H9 (cell line): ENCODE measurements at regions not wholly inside any gene's neighbourhood (a gene's known extent, or its start where the extent isn't known, plus 50 kb on each side); places are given as distances from the start of the nearest gene placed in this dataset.

Experiments
- DNase-seq: peaks from one replicate; pipeline ENCODE4 v3.0.0-alpha.2; 2017
- H2AFZ ChIP-seq: one replicate; pipeline ENCODE4 v1.6.1; 2013; ENCODE audit warnings: mild to moderate bottlenecking, low read length, control low read depth, moderate library complexity
- H2AK5ac ChIP-seq: 2 replicates; pipeline ENCODE4 v1.6.1; 2013; ENCODE audit warnings: low read length, control low read depth, mixed read lengths; ENCODE audit not compliant: insufficient read length
- H2BK120ac ChIP-seq: one replicate; pipeline ENCODE4 v1.6.1; 2013; ENCODE audit warnings: low read depth, mild to moderate bottlenecking, low read length, control low read depth, inconsistent platforms; ENCODE audit not compliant: poor library complexity, severe bottlenecking
- H2BK12ac ChIP-seq: 2 replicates; pipeline ENCODE4 v1.6.1; 2013; ENCODE audit warnings: low read length, control low read depth, mixed read lengths, low read depth; ENCODE audit not compliant: insufficient read length
- H2BK15ac ChIP-seq: 2 replicates; pipeline ENCODE4 v1.6.1; 2013; ENCODE audit warnings: low read depth, low read length, control low read depth
- H2BK20ac ChIP-seq: one replicate; pipeline ENCODE4 v1.6.1; 2013; ENCODE audit warnings: low read depth, mild to moderate bottlenecking, low read length, control low read depth, inconsistent platforms; ENCODE audit not compliant: poor library complexity, severe bottlenecking
- H2BK5ac ChIP-seq: 2 replicates; pipeline ENCODE4 v1.6.1; 2013; ENCODE audit warnings: low read length, control low read depth, mixed read lengths; ENCODE audit not compliant: insufficient read length
- H3K14ac ChIP-seq: 2 replicates; pipeline ENCODE4 v1.6.1; 2013; ENCODE audit warnings: low read length, control low read depth; ENCODE audit not compliant: insufficient read depth
- H3K18ac ChIP-seq: 2 replicates; pipeline ENCODE4 v1.6.1; 2013; ENCODE audit warnings: low read depth, mild to moderate bottlenecking, mixed read lengths, low read length, control low read depth; ENCODE audit not compliant: insufficient read length
- H3K23ac ChIP-seq: 2 replicates; pipeline ENCODE4 v1.6.1; 2013; ENCODE audit warnings: low read length, control low read depth, mixed read lengths, low read depth; ENCODE audit not compliant: insufficient read length
- H3K23me2 ChIP-seq: 2 replicates; pipeline ENCODE4 v1.6.1; 2013; ENCODE audit warnings: low read depth, mild to moderate bottlenecking, mixed read lengths, low read length, control low read depth; ENCODE audit not compliant: insufficient read length, poor library complexity, severe bottlenecking
- H3K27ac ChIP-seq: 2 replicates; pipeline ENCODE4 v1.5.1; 2013; ENCODE audit warnings: low read length, control low read depth, mixed read lengths, low read depth; ENCODE audit not compliant: insufficient read length
- H3K27me3 ChIP-seq: 2 replicates; pipeline ENCODE4 v1.6.1; 2013; ENCODE audit warnings: low read length, control low read depth, inconsistent platforms; ENCODE audit not compliant: insufficient read depth
- H3K4ac ChIP-seq: 2 replicates; pipeline ENCODE4 v1.6.1; 2013; ENCODE audit warnings: low read depth, mild to moderate bottlenecking, control low read depth, inconsistent platforms, low read length, moderate library complexity
- H3K4me1 ChIP-seq: 2 replicates; pipeline ENCODE4 v1.6.1; 2013; ENCODE audit warnings: low read length, control low read depth, inconsistent platforms; ENCODE audit not compliant: insufficient read depth
- H3K4me2 ChIP-seq: 2 replicates; pipeline ENCODE4 v1.6.1; 2013; ENCODE audit warnings: low read length, control low read depth, mixed read lengths; ENCODE audit not compliant: insufficient read length, insufficient read depth
- H3K56ac ChIP-seq: 2 replicates; pipeline ENCODE4 v1.6.1; 2013; ENCODE audit warnings: low read depth, mild to moderate bottlenecking, mixed read lengths, low read length, control low read depth; ENCODE audit not compliant: insufficient read length
- H3K79me1 ChIP-seq: 2 replicates; pipeline ENCODE4 v1.6.1; 2013; ENCODE audit warnings: low read depth, mild to moderate bottlenecking, moderate library complexity, low read length, control low read depth, inconsistent platforms; ENCODE audit not compliant: insufficient read depth, poor library complexity, severe bottlenecking
- H3K79me2 ChIP-seq: 2 replicates; pipeline ENCODE4 v1.6.1; 2013; ENCODE audit warnings: low read length, control low read depth, inconsistent platforms; ENCODE audit not compliant: insufficient read depth
- H3K9ac ChIP-seq: 2 replicates; pipeline ENCODE4 v1.6.1; 2013; ENCODE audit warnings: low read length, control low read depth, mixed read lengths; ENCODE audit not compliant: insufficient read length; ENCODE audit errors: extremely low read depth
- H3K9me3 ChIP-seq: one replicate; pipeline ENCODE4 v1.6.1; 2013; ENCODE audit warnings: low read depth, low read length, inconsistent platforms; ENCODE audit not compliant: control insufficient read depth
- H3T11ph ChIP-seq: one replicate; pipeline ENCODE4 v1.6.1; 2013; ENCODE audit warnings: mild to moderate bottlenecking, low read length, control low read depth, inconsistent platforms
- H4K20me1 ChIP-seq: one replicate; pipeline ENCODE4 v1.6.1; 2013; ENCODE audit not compliant: control insufficient read depth, insufficient read length, insufficient read depth
- H4K5ac ChIP-seq: 2 replicates; pipeline ENCODE4 v1.6.1; 2013; ENCODE audit warnings: low read depth, mild to moderate bottlenecking, mixed read lengths, low read length, control low read depth; ENCODE audit not compliant: insufficient read length
- H4K8ac ChIP-seq: replicated peaks from 2 replicates; pipeline ENCODE4 v1.6.1; 2013; ENCODE audit warnings: low read length, control low read depth, mixed read lengths, low read depth; ENCODE audit not compliant: insufficient read length
- H4K91ac ChIP-seq: 2 replicates; pipeline ENCODE4 v1.6.1; 2013; ENCODE audit warnings: low read depth, mild to moderate bottlenecking, moderate library complexity, mixed read lengths, low read length, control low read depth; ENCODE audit not compliant: insufficient read length
- H3K27ac Mint-ChIP-seq, 3 experiments: 2 replicates in 2 of 3; 3 replicates in 1 of 3; pipeline ENCODE4 v1.8.0; 2020 to 2021; ENCODE audit warnings: mixed read lengths in 3 of 3, mild to moderate bottlenecking in 1 of 3, moderate library complexity in 1 of 3
- H3K27me3 Mint-ChIP-seq: 2 replicates; pipeline ENCODE4 v1.8.0; 2021; ENCODE audit warnings: low read depth, mild to moderate bottlenecking, moderate library complexity, mixed read lengths
- H3K36me3 Mint-ChIP-seq, 3 experiments: 2 replicates in 2 of 3; 3 replicates in 1 of 3; pipeline ENCODE4 v1.8.0; 2020 to 2021; ENCODE audit warnings: low read depth in 3 of 3, mixed read lengths in 3 of 3; ENCODE audit not compliant: insufficient read depth in 1 of 3
- H3K4me1 Mint-ChIP-seq, 2 experiments: 2 replicates each; pipeline ENCODE4 v1.8.0; 2020; ENCODE audit warnings: mixed read lengths in 2 of 2
- H3K4me3 Mint-ChIP-seq, 2 experiments: 2 replicates in 1 of 2; 3 replicates in 1 of 2; pipeline ENCODE4 v1.8.0; 2020 to 2021; ENCODE audit warnings: mild to moderate bottlenecking in 2 of 2, mixed read lengths in 2 of 2, moderate library complexity in 1 of 2
- H3K9me3 Mint-ChIP-seq, 2 experiments: 2 replicates in 1 of 2; 3 replicates in 1 of 2; pipeline ENCODE4 v1.8.0; 2020; ENCODE audit warnings: mild to moderate bottlenecking in 2 of 2, mixed read lengths in 2 of 2, moderate library complexity in 1 of 2
- CTCF ChIP-seq: fragments of 200-600 bp; sonication (generic); conservative IDR thresholded peaks from 3 replicates; pipeline ENCODE4 v1.8.0; 2021; ENCODE audit warnings: antibody characterized with exemption, mild to moderate bottlenecking
- WGBS: extraction: QIAGEN DNeasy Blood & Tissue Kit; methylation state at CpG from one replicate; pipeline ENCODE4 v1.1.7; 2013; ENCODE audit warnings: missing lambda C conversion rate, low lambda C conversion rate, mixed read lengths; ENCODE audit not compliant: insufficient read length; ENCODE audit errors: extremely low coverage; 5-methylcytosine and 5-hydroxymethylcytosine counted together

DNA sequence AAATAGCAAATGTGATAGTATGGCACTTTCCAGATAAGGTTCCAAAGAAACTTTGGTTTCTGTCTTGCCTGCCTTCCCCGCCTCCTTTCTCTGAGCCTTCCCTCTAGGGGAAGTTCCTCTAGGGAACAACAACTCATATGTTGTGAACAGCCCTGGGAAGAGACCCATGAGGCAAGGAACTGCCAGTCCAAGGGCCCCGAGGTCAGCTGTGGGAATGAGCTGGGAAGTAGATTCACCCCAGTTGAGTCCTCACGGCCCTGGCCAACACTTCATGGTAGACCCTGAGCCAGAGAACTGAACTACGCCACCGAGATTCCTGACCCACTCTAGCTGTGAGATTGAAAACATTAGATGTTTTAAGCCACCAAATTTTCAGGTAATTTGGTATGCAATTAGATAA lies 154.5 kb upstream of the CCDC68 start:
- H2BK12ac ChIP-seq, result no peak overlapping the region
- no CpG with 5 or more reads among the region's 5 CpGs for WGBS

More for the DNA sequence above, 154.5 kb upstream of the CCDC68 start:
- Histone ChIP-seq H2BK15ac (no peak overlapping the region), H3K14ac (no peak overlapping the region), H2BK120ac (no peak overlapping the region), H2BK20ac (no peak overlapping the region), H2BK5ac (no peak overlapping the region), H3K27ac (no peak overlapping the region), H3K23ac (no peak overlapping the region), H2AK5ac (no peak overlapping the region), H2AFZ (no peak overlapping the region), H3K23me2 (no peaks in the 10 kb centered on the region), H3K9me3 (no peaks in the 10 kb centered on the region), H3K79me2 (no peaks in the 10 kb centered on the region), H3K79me1 (no peaks in the 10 kb centered on the region), H3K4me1 (0 out of 2 replicates have a peak, but pooled peaks cover 2% of the 10 kb centered on the region), H3T11ph (no peak overlapping the region), H3K4ac (no peak overlapping the region), H3K27me3 (no peaks in the 10 kb centered on the region), H3K56ac (no peak overlapping the region), H4K8ac (no peak overlapping the region), H3K4me2 (no peak overlapping the region), H3K18ac (no peak overlapping the region), H4K5ac (no peak overlapping the region), H3K9ac (no peak overlapping the region), H4K20me1 (no peaks in the 10 kb centered on the region), H4K91ac (no peak overlapping the region)
- Mint-ChIP-seq H3K4me1 (peaks cover 11 to 12% of the 10 kb centered on the region in 2 experiments), H3K9me3 (no peaks in the 10 kb centered on the region), H3K27me3 (peaks cover 13% of the 10 kb centered on the region), H3K27ac (no peak overlapping the region), H3K4me3 (no peak overlapping the region), H3K36me3 (no peaks in the 10 kb centered on the region)
- no peak for DNase-seq
- no peak for TF ChIP-seq CTCF
